ENCODE measurements at regions not wholly inside any gene's neighbourhood (a gene's known extent, or its start where the extent isn't known, plus 50 kb on each side); places are given as distances from the start of the nearest gene placed in this dataset.

- CTCF ChIA-PET: no interaction called here
- peaks cover 0 to 3% (median 0%) of the 10 kb centered on the region in 11 donors for H3K9me3 Mint-ChIP-seq
These were observed 121.7 kb upstream of the PRB2 start for GRCh38 chr12:11517080-11517479.

DNA sequence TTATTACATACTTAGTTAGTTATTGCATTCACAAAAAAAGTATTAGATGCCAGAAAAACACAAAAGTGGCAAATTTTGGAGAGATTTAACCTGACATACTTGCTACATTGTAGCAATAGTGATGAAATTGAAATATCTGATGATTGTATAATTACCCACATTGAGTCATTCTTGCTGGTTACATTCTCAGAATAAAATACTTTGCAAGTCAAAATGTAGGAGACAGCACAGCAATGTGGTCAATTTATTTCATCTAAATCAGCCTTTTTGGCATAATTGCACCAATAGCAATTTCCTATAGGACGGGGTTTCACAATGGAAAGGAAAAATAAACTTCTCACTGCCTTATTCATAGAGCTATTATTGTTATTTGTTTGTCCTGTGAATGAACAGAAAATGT is 125.0 kb upstream of the ETV6 start:
- H3K27ac ChIP-seq (ENCODE audit: low read depth, low read length): no peak overlapping the region
- no peaks in the 10 kb centered on the region for H3K36me3 ChIP-seq (ENCODE audit: control insufficient read depth in 2 of 3, insufficient read depth in 3 of 3, low read length in 3 of 3)
- Mint-ChIP-seq H3K4me3 (no peak overlapping the region), H3K4me1 (peaks cover 0 to 4% (median 0%) of the 10 kb centered on the region in 7 donors), H3K27me3 (peaks cover 0 to 42% (median 0%) of the 10 kb centered on the region in 5 donors), H3K36me3 (peaks cover 0 to 6% (median 0%) of the 10 kb centered on the region in 5 donors), H3K27ac (no peak overlapping the region), H3K9me3 (peaks cover 0 to 3% (median 0%) of the 10 kb centered on the region in 11 donors)
- H3K27me3 ChIP-seq (ENCODE audit: control insufficient read depth in 2 of 2, insufficient read depth in 2 of 2, low read length in 2 of 2): no peaks in the 10 kb centered on the region
- no peak for DNase-seq
- H3K4me1 ChIP-seq (ENCODE audit: control insufficient read depth in 2 of 2, insufficient read depth in 2 of 2, low read length in 2 of 2): no peaks in the 10 kb centered on the region
- H3K9me3 ChIP-seq (ENCODE audit: control insufficient read depth in 2 of 3, low read length in 3 of 3): no peaks in the 10 kb centered on the region
- intact Hi-C loops (cut with micrococcal nuclease): no loop called here
- ChIA-PET POLR2A (no interaction called here), CTCF (no interaction called here)
- H3K4me3 ChIP-seq (ENCODE audit: low read length): no peak overlapping the region
- ATAC-seq: no peak

More at GRCh38 chr12:11517080-11517479, 121.7 kb upstream of the PRB2 start:
- Histone ChIP-seq H3K27ac (ENCODE audit: low read depth, low read length) (no peak overlapping the region), H3K4me3 (ENCODE audit: low read length) (no peak overlapping the region), H3K36me3 (ENCODE audit: control insufficient read depth in 2 of 3, insufficient read depth in 3 of 3, low read length in 3 of 3) (no peaks in the 10 kb centered on the region), H3K27me3 (ENCODE audit: control insufficient read depth in 2 of 2, insufficient read depth in 2 of 2, low read length in 2 of 2) (no peaks in the 10 kb centered on the region), H3K9me3 (ENCODE audit: control insufficient read depth in 2 of 3, low read length in 3 of 3) (no peaks in the 10 kb centered on the region), H3K4me1 (ENCODE audit: control insufficient read depth in 2 of 2, insufficient read depth in 2 of 2, low read length in 2 of 2) (no peaks in the 10 kb centered on the region)
- DNase-seq: no peak
- ATAC-seq: no peak
- intact Hi-C loops (cut with micrococcal nuclease): no loop called here
- no peaks in the 10 kb centered on the region for H3K36me3 Mint-ChIP-seq
- POLR2A ChIA-PET: no interaction called here
- H3K4me3 Mint-ChIP-seq: no peak overlapping the region
- H3K4me1 Mint-ChIP-seq: peaks cover 0 to 5% (median 0%) of the 10 kb centered on the region in 7 donors
- H3K27me3 Mint-ChIP-seq: peaks cover 0 to 33% (median 0%) of the 10 kb centered on the region in 5 donors
- no peak overlapping the region for H3K27ac Mint-ChIP-seq

GRCh38 chr12:11534064-11534463 is 115.4 kb upstream of the ETV6 start:
- H3K4me1 Mint-ChIP-seq: peaks cover 0 to 3% (median 0%) of the 10 kb centered on the region in 7 donors
- no peak overlapping the region for H3K27ac ChIP-seq (ENCODE audit: low read depth, low read length)
- no peaks in the 10 kb centered on the region for H3K9me3 ChIP-seq (ENCODE audit: control insufficient read depth in 2 of 3, low read length in 3 of 3)
- H3K27ac Mint-ChIP-seq: no peak overlapping the region
- H3K4me1 ChIP-seq (ENCODE audit: control insufficient read depth in 2 of 2, insufficient read depth in 2 of 2, low read length in 2 of 2): no peaks in the 10 kb centered on the region
- peaks cover 0 to 5% (median 0%) of the 10 kb centered on the region in 11 donors for H3K9me3 Mint-ChIP-seq
- H3K27me3 Mint-ChIP-seq: peaks cover 0 to 41% (median 0%) of the 10 kb centered on the region in 5 donors
- H3K36me3 ChIP-seq (ENCODE audit: control insufficient read depth in 2 of 3, insufficient read depth in 3 of 3, low read length in 3 of 3): no peaks in the 10 kb centered on the region
- no peaks in the 10 kb centered on the region for H3K27me3 ChIP-seq (ENCODE audit: control insufficient read depth in 2 of 2, insufficient read depth in 2 of 2, low read length in 2 of 2)
- ATAC-seq (no peak), DNase-seq (no peak)
- H3K4me3 Mint-ChIP-seq: no peak overlapping the region
- peaks cover 0 to 6% (median 0%) of the 10 kb centered on the region in 5 donors for H3K36me3 Mint-ChIP-seq
- POLR2A ChIA-PET: interaction anchor here (1.8 kb wide), 1 partner anchor 11 kb away, joined by 9 read pairs; no protein-coding TSS in a partner anchor
- no peak overlapping the region for H3K4me3 ChIP-seq (ENCODE audit: low read length)
- intact Hi-C loops (cut with micrococcal nuclease): no loop called here
- CTCF ChIA-PET: no interaction called here

GRCh38 chr12:11535127-11535526 is 114.3 kb upstream of the ETV6 start:
- Histone ChIP-seq H3K4me3 (ENCODE audit: low read length) (no peak overlapping the region), H3K27ac (ENCODE audit: low read depth, low read length) (no peak overlapping the region), H3K4me1 (ENCODE audit: control insufficient read depth in 2 of 2, insufficient read depth in 2 of 2, low read length in 2 of 2) (no peaks in the 10 kb centered on the region), H3K36me3 (ENCODE audit: control insufficient read depth in 2 of 3, insufficient read depth in 3 of 3, low read length in 3 of 3) (no peaks in the 10 kb centered on the region), H3K27me3 (ENCODE audit: control insufficient read depth in 2 of 2, insufficient read depth in 2 of 2, low read length in 2 of 2) (no peaks in the 10 kb centered on the region), H3K9me3 (ENCODE audit: control insufficient read depth in 2 of 3, low read length in 3 of 3) (no peaks in the 10 kb centered on the region)
- ATAC-seq (no peak), DNase-seq (no peak)
- Mint-ChIP-seq H3K9me3 (peaks cover 0 to 3% (median 0%) of the 10 kb centered on the region in 11 donors), H3K27ac (no peak overlapping the region), H3K36me3 (peaks cover 0 to 6% (median 0%) of the 10 kb centered on the region in 5 donors), H3K27me3 (peaks cover 0 to 33% (median 0%) of the 10 kb centered on the region in 5 donors), H3K4me1 (peaks cover 0 to 6% (median 1%) of the 10 kb centered on the region in 7 donors), H3K4me3 (no peak overlapping the region)
- ChIA-PET CTCF (no interaction called here), POLR2A (interaction anchor here (1.8 kb wide), 1 partner anchor 9 kb away, joined by 9 read pairs; no protein-coding TSS in a partner anchor)
- intact Hi-C loops (cut with micrococcal nuclease): no loop called here

DNA sequence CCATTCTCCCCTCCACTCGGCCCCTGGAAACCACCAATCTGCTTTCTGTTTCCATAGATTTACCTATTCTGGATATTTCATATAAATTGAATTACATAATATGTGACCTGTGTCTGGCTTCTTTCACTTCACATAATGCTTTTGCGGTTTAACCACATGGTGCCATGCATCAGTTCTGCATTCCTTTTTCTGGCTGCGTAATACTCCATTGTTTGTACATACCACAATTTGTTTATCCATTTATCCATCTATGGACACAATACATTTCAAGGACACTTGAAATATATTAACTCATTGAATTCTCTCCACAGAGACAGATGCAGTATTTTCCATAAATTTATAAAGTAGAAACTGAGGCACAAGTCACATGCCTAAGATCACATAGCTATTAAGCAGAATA is 110.3 kb upstream of the ETV6 start:
- CTCF ChIA-PET: interaction anchor here (0.9 kb wide), 1 partner anchor 17 kb away, joined by 3 read pairs; no protein-coding TSS in a partner anchor
- POLR2A ChIA-PET: no interaction called here

DNA sequence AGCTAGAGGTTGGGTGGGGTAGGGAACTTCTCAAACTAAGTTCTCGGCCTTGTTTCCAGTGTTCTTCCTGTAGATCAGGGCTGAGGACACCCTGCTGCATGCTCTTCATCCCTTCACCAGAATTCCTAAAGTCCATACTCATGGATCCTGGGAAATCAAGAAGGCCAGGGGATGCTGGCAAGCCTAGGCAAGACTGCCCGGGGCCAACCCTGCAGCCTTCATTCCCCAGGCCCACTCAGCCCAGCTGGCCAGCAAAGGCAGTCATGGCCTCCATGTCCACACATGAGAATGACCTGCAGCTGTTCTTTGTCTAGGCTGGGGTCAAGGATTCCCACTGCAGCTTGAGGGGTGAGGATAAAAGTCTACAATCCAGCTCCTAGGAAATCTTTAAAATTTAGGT is 109.3 kb upstream of the ETV6 start:
- Histone ChIP-seq H3K4me1 (ENCODE audit: control insufficient read depth in 2 of 2, insufficient read depth in 2 of 2, low read length in 2 of 2) (peaks cover 10 to 41% of the 10 kb centered on the region in 2 donors), H3K4me3 (ENCODE audit: low read length) (no peak overlapping the region), H3K27me3 (ENCODE audit: control insufficient read depth in 2 of 2, insufficient read depth in 2 of 2, low read length in 2 of 2) (no peaks in the 10 kb centered on the region), H3K27ac (ENCODE audit: low read depth, low read length) (no peak overlapping the region), H3K36me3 (ENCODE audit: control insufficient read depth in 2 of 3, insufficient read depth in 3 of 3, low read length in 3 of 3) (no peaks in the 10 kb centered on the region), H3K9me3 (ENCODE audit: control insufficient read depth in 2 of 3, low read length in 3 of 3) (no peaks in the 10 kb centered on the region)
- ATAC-seq (no peak), DNase-seq (no peak)
- Mint-ChIP-seq H3K36me3 (peaks cover 0 to 2% (median 0%) of the 10 kb centered on the region in 5 donors), H3K9me3 (peaks cover 0 to 3% (median 0%) of the 10 kb centered on the region in 11 donors), H3K27me3 (peaks cover 0 to 9% (median 0%) of the 10 kb centered on the region in 5 donors), H3K4me1 (peaks cover 24 to 53% (median 44%) of the 10 kb centered on the region in 7 donors), H3K4me3 (peak overlapping the region in 2 of 10 donors; percentile 52 to 68), H3K27ac (peak overlapping the region in 2 of 9 donors; percentile 44 to 53)
- ChIA-PET POLR2A (interaction anchor here (0.6 kb wide), 1 partner anchor 312 kb away, joined by 3 read pairs; no protein-coding TSS in a partner anchor), CTCF (interaction anchor here (0.9 kb wide), 1 partner anchor 16 kb away, joined by 3 read pairs; no protein-coding TSS in a partner anchor)
- intact Hi-C loops (cut with micrococcal nuclease): loop anchor here in 1 of 2 donors (10.0 kb wide), 1 partner anchor 725 kb away; the partner anchor contains the start of gene LRP6

More for the DNA sequence above, 110.3 kb upstream of the ETV6 start:
- H3K36me3 ChIP-seq (ENCODE audit: control insufficient read depth in 2 of 3, insufficient read depth in 3 of 3, low read length in 3 of 3): no peaks in the 10 kb centered on the region
- Mint-ChIP-seq H3K4me1 (peaks cover 18 to 43% (median 34%) of the 10 kb centered on the region in 7 donors), H3K4me3 (no peak overlapping the region), H3K9me3 (peaks cover 0 to 3% (median 0%) of the 10 kb centered on the region in 11 donors), H3K27me3 (peaks cover 0 to 13% (median 0%) of the 10 kb centered on the region in 5 donors), H3K27ac (no peak overlapping the region), H3K36me3 (peaks cover 0 to 2% (median 0%) of the 10 kb centered on the region in 5 donors)
- intact Hi-C loops (cut with micrococcal nuclease): no loop called here
- no peaks in the 10 kb centered on the region for H3K9me3 ChIP-seq (ENCODE audit: control insufficient read depth in 2 of 3, low read length in 3 of 3)
- ATAC-seq (no peak), DNase-seq (no peak)
- H3K4me3 ChIP-seq (ENCODE audit: low read length): no peak overlapping the region
- peaks cover under 1 to 31% of the 10 kb centered on the region in 2 donors for H3K4me1 ChIP-seq (ENCODE audit: control insufficient read depth in 2 of 2, insufficient read depth in 2 of 2, low read length in 2 of 2)
- H3K27ac ChIP-seq (ENCODE audit: low read depth, low read length): no peak overlapping the region
- no peaks in the 10 kb centered on the region for H3K27me3 ChIP-seq (ENCODE audit: control insufficient read depth in 2 of 2, insufficient read depth in 2 of 2, low read length in 2 of 2)
